ENCODE measurements at regions not wholly inside any gene's neighbourhood (a gene's known extent, or its start where the extent isn't known, plus 50 kb on each side); places are given as distances from the start of the nearest gene placed in this dataset.

- DNase-seq (ENCODE audit: low spot score), result peak; percentile 42
- H3K4me3 Mint-ChIP-seq, result peak overlapping the region; percentile 66
- no peaks in the 10 kb centered on the region for H3K27me3 Mint-ChIP-seq (ENCODE audit: low read depth)
- H3K36me3 Mint-ChIP-seq (ENCODE audit: low read depth), result peaks cover 5% of the 10 kb centered on the region
- peaks cover 39% of the 10 kb centered on the region for H3K4me1 Mint-ChIP-seq (ENCODE audit: low read depth)
- peak overlapping the region; percentile 84 for H3K27ac Mint-ChIP-seq
- no peaks in the 10 kb centered on the region for H3K9me3 Mint-ChIP-seq
These were observed 107.4 kb upstream of the SLC4A7 start for GRCh38 chr3:27591312-27592210.

- Mint-ChIP-seq H3K27me3 (ENCODE audit: low read depth) (no peaks in the 10 kb centered on the region), H3K4me3 (peak overlapping the region; percentile 66), H3K27ac (peak overlapping the region; percentile 84), H3K9me3 (no peaks in the 10 kb centered on the region), H3K4me1 (ENCODE audit: low read depth) (peaks cover 32% of the 10 kb centered on the region), H3K36me3 (ENCODE audit: low read depth) (peaks cover 5% of the 10 kb centered on the region)
- DNase-seq (ENCODE audit: low spot score), result peak; percentile 45
These were observed 106.5 kb upstream of the SLC4A7 start for GRCh38 chr3:27590437-27591298.

GRCh38 chr3:27589795-27590194 is 105.6 kb upstream of the SLC4A7 start:
- DNase-seq (ENCODE audit: low spot score), result no peak
- Mint-ChIP-seq H3K4me3 (peak overlapping the region; percentile 66), H3K9me3 (no peaks in the 10 kb centered on the region), H3K36me3 (ENCODE audit: low read depth) (peaks cover 5% of the 10 kb centered on the region), H3K27ac (peak overlapping the region; percentile 53), H3K4me1 (ENCODE audit: low read depth) (peaks cover 30% of the 10 kb centered on the region), H3K27me3 (ENCODE audit: low read depth) (no peaks in the 10 kb centered on the region)

GRCh38 chr3:27585429-27585828 is 101.2 kb upstream of the SLC4A7 start:
- Mint-ChIP-seq H3K27ac (no peak overlapping the region), H3K36me3 (ENCODE audit: low read depth) (no peaks in the 10 kb centered on the region), H3K9me3 (no peaks in the 10 kb centered on the region), H3K27me3 (ENCODE audit: low read depth) (no peaks in the 10 kb centered on the region), H3K4me1 (ENCODE audit: low read depth) (peaks cover 8% of the 10 kb centered on the region), H3K4me3 (no peak overlapping the region)
- no peak for DNase-seq (ENCODE audit: low spot score)

GRCh38 chr3:27584874-27585273 is 100.7 kb upstream of the SLC4A7 start:
- Mint-ChIP-seq H3K9me3 (no peaks in the 10 kb centered on the region), H3K27me3 (ENCODE audit: low read depth) (no peaks in the 10 kb centered on the region), H3K27ac (no peak overlapping the region), H3K4me1 (ENCODE audit: low read depth) (peaks cover 2% of the 10 kb centered on the region), H3K36me3 (ENCODE audit: low read depth) (no peaks in the 10 kb centered on the region), H3K4me3 (no peak overlapping the region)
- DNase-seq (ENCODE audit: low spot score), result no peak

GRCh38 chr3:27581852-27582251 is 97.7 kb upstream of the SLC4A7 start:
- Mint-ChIP-seq H3K27ac (no peak overlapping the region), H3K27me3 (ENCODE audit: low read depth) (no peaks in the 10 kb centered on the region), H3K9me3 (no peaks in the 10 kb centered on the region), H3K4me1 (ENCODE audit: low read depth) (peaks cover 5% of the 10 kb centered on the region), H3K36me3 (ENCODE audit: low read depth) (no peaks in the 10 kb centered on the region), H3K4me3 (no peak overlapping the region)
- DNase-seq (ENCODE audit: low spot score), result no peak

- H3K4me1 Mint-ChIP-seq (ENCODE audit: low read depth), result peaks cover 11% of the 10 kb centered on the region
- no peak for DNase-seq (ENCODE audit: low spot score)
- no peaks in the 10 kb centered on the region for H3K36me3 Mint-ChIP-seq (ENCODE audit: low read depth)
- H3K27ac Mint-ChIP-seq, result no peak overlapping the region
- no peaks in the 10 kb centered on the region for H3K9me3 Mint-ChIP-seq
- H3K27me3 Mint-ChIP-seq (ENCODE audit: low read depth), result no peaks in the 10 kb centered on the region
- no peak overlapping the region for H3K4me3 Mint-ChIP-seq
These were observed 93.8 kb upstream of the SLC4A7 start for GRCh38 chr3:27578032-27578431.

- no peak overlapping the region for H3K4me3 Mint-ChIP-seq
These were observed 93.3 kb upstream of the SLC4A7 start for GRCh38 chr3:27577504-27577903.

GRCh38 chr3:27576171-27576570 is 92.0 kb upstream of the SLC4A7 start:
- Mint-ChIP-seq H3K27ac (no peak overlapping the region), H3K4me1 (ENCODE audit: low read depth) (peaks cover 11% of the 10 kb centered on the region), H3K27me3 (ENCODE audit: low read depth) (no peaks in the 10 kb centered on the region), H3K36me3 (ENCODE audit: low read depth) (no peaks in the 10 kb centered on the region), H3K4me3 (no peak overlapping the region), H3K9me3 (no peaks in the 10 kb centered on the region)
- no peak for DNase-seq (ENCODE audit: low spot score)

More at GRCh38 chr3:27577504-27577903, 93.3 kb upstream of the SLC4A7 start:
- H3K36me3 Mint-ChIP-seq (ENCODE audit: low read depth), result no peaks in the 10 kb centered on the region
- DNase-seq (ENCODE audit: low spot score), result no peak
- peaks cover 11% of the 10 kb centered on the region for H3K4me1 Mint-ChIP-seq (ENCODE audit: low read depth)
- no peaks in the 10 kb centered on the region for H3K27me3 Mint-ChIP-seq (ENCODE audit: low read depth)
- H3K9me3 Mint-ChIP-seq, result no peaks in the 10 kb centered on the region
- no peak overlapping the region for H3K27ac Mint-ChIP-seq

- H3K36me3 Mint-ChIP-seq (ENCODE audit: low read depth), result no peaks in the 10 kb centered on the region
These were observed 91.3 kb upstream of the SLC4A7 start for GRCh38 chr3:27575499-27575898.

GRCh38 chr3:27574438-27574795 is 90.2 kb upstream of the SLC4A7 start:
- Mint-ChIP-seq H3K27me3 (ENCODE audit: low read depth) (no peaks in the 10 kb centered on the region), H3K9me3 (no peaks in the 10 kb centered on the region), H3K36me3 (ENCODE audit: low read depth) (no peaks in the 10 kb centered on the region), H3K4me3 (no peak overlapping the region), H3K4me1 (ENCODE audit: low read depth) (peaks cover 11% of the 10 kb centered on the region), H3K27ac (no peak overlapping the region)
- DNase-seq (ENCODE audit: low spot score), result no peak

More at GRCh38 chr3:27575499-27575898, 91.3 kb upstream of the SLC4A7 start:
- Mint-ChIP-seq H3K4me3 (no peak overlapping the region), H3K9me3 (no peaks in the 10 kb centered on the region), H3K27me3 (ENCODE audit: low read depth) (no peaks in the 10 kb centered on the region), H3K27ac (no peak overlapping the region), H3K4me1 (ENCODE audit: low read depth) (peaks cover 11% of the 10 kb centered on the region)
- DNase-seq (ENCODE audit: low spot score), result peak; percentile 6

GRCh38 chr3:27573780-27574437 is 89.7 kb upstream of the SLC4A7 start:
- H3K4me1 Mint-ChIP-seq (ENCODE audit: low read depth), result peaks cover 11% of the 10 kb centered on the region
- no peak for DNase-seq (ENCODE audit: low spot score)
- H3K27me3 Mint-ChIP-seq (ENCODE audit: low read depth), result no peaks in the 10 kb centered on the region
- no peaks in the 10 kb centered on the region for H3K9me3 Mint-ChIP-seq
- H3K4me3 Mint-ChIP-seq, result no peak overlapping the region
- no peak overlapping the region for H3K27ac Mint-ChIP-seq
- H3K36me3 Mint-ChIP-seq (ENCODE audit: low read depth), result no peaks in the 10 kb centered on the region

GRCh38 chr3:27573138-27573537 is 89.0 kb upstream of the SLC4A7 start:
- Mint-ChIP-seq H3K36me3 (ENCODE audit: low read depth) (no peaks in the 10 kb centered on the region), H3K4me3 (no peak overlapping the region), H3K27ac (no peak overlapping the region), H3K9me3 (no peaks in the 10 kb centered on the region), H3K27me3 (ENCODE audit: low read depth) (no peaks in the 10 kb centered on the region), H3K4me1 (ENCODE audit: low read depth) (peaks cover 11% of the 10 kb centered on the region)
- no peak for DNase-seq (ENCODE audit: low spot score)

GRCh38 chr3:27571345-27571744 is 87.2 kb upstream of the SLC4A7 start:
- H3K4me1 Mint-ChIP-seq (ENCODE audit: low read depth), result peaks cover 6% of the 10 kb centered on the region
- no peak overlapping the region for H3K4me3 Mint-ChIP-seq
- no peaks in the 10 kb centered on the region for H3K36me3 Mint-ChIP-seq (ENCODE audit: low read depth)
- H3K27me3 Mint-ChIP-seq (ENCODE audit: low read depth), result no peaks in the 10 kb centered on the region
- DNase-seq (ENCODE audit: low spot score), result no peak
- no peaks in the 10 kb centered on the region for H3K9me3 Mint-ChIP-seq
- no peak overlapping the region for H3K27ac Mint-ChIP-seq
